ENCODE measurements at regions not wholly inside any gene's neighbourhood (a gene's known extent, or its start where the extent isn't known, plus 50 kb on each side); places are given as distances from the start of the nearest gene placed in this dataset.

GRCh38 chr20:24129641-24130040 is 141.1 kb upstream of the GGTLC1 start:
- no peaks in the 10 kb centered on the region for H3K27me3 ChIP-seq
- TF ChIP-seq EP300 (IDR thresholded peaks at IDR 0.05) (no peak), CTCF (IDR thresholded peaks at IDR 0.05) (no peak), POLR2A (IDR thresholded peaks at IDR 0.05) (no peak)
- no peak overlapping the region for H3K4me3 ChIP-seq
- H3K36me3 ChIP-seq: no peaks in the 10 kb centered on the region
- 44 to 49% methylated on average over 1 of the region's 1 CpG for WGBS, 2 donors
- H3K4me1 ChIP-seq: no peaks in the 10 kb centered on the region
- DNase-seq (ENCODE audit: low spot score in 2 of 2): no peak
- H3K9me3 ChIP-seq: peaks cover 0 to 7% (median 0%) of the 10 kb centered on the region in 4 donors
- no peak overlapping the region for H3K27ac ChIP-seq

DNA sequence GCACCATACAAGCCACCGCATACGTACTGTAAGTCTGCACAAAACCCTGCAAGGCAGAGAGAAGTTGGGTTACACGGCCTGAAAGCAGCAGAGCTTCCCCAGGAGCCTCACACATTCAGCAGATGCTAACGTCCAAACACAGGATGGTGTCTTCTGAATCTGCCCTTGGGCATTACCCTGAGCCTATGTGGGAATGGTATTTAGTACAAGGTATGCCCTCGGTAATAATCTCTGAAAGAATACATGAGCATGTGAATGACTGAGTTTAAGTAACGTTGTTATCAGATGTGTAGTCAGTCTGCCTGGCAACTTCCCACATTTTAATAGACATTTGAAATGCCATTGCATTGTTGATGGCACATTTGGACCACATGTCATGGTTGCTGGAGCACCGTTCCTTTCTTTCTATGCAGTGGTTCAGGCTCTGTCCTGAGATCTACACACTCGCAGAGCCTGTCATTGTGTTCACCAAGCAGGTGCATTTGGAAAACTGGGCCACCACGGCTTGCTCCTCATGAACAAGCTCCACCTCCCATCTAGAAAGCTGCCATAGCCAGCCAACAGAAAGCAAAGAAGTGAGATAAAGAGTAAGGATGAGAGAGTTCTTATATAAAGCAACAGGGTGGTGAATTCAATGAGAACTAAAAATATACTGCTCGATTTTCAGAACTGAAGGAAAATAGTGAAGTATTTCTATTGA is 136.5 kb upstream of the GGTLC1 start:
- 75 to 78% methylated on average over 10 of the region's 10 CpGs for WGBS, 2 donors
- TF ChIP-seq EP300 (IDR thresholded peaks at IDR 0.05) (no peak), CTCF (IDR thresholded peaks at IDR 0.05) (no peak), POLR2A (IDR thresholded peaks at IDR 0.05) (no peak)
- Histone ChIP-seq H3K4me3 (no peak overlapping the region), H3K27me3 (no peaks in the 10 kb centered on the region), H3K36me3 (no peaks in the 10 kb centered on the region), H3K27ac (no peak overlapping the region), H3K4me1 (no peaks in the 10 kb centered on the region), H3K9me3 (peaks cover 0 to 7% (median 0%) of the 10 kb centered on the region in 4 donors)
- no peak for DNase-seq (ENCODE audit: low spot score in 2 of 2)

- Histone ChIP-seq H3K4me1 (no peaks in the 10 kb centered on the region), H3K27ac (no peak overlapping the region), H3K27me3 (no peaks in the 10 kb centered on the region), H3K9me3 (peaks cover 0 to 7% (median 0%) of the 10 kb centered on the region in 4 donors), H3K36me3 (no peaks in the 10 kb centered on the region), H3K4me3 (no peak overlapping the region)
- no peak for DNase-seq (ENCODE audit: low spot score in 2 of 2)
- TF ChIP-seq CTCF (IDR thresholded peaks at IDR 0.05): no peak
- TF ChIP-seq POLR2A (IDR thresholded peaks at IDR 0.05): no peak
- no peak for TF ChIP-seq EP300 (IDR thresholded peaks at IDR 0.05)
- WGBS, 2 donors: 78 to 79% methylated on average over 4 of the region's 4 CpGs
Measured at GRCh38 chr20:24124003-24124402, 135.4 kb upstream of the GGTLC1 start.

- Histone ChIP-seq H3K9me3 (no peaks in the 10 kb centered on the region), H3K4me1 (peaks cover 0 to 7% (median 0%) of the 10 kb centered on the region in 4 donors), H3K27me3 (no peaks in the 10 kb centered on the region), H3K27ac (no peak overlapping the region), H3K36me3 (no peaks in the 10 kb centered on the region), H3K4me3 (no peak overlapping the region)
- no peak for DNase-seq (ENCODE audit: low spot score in 2 of 2)
- WGBS, 2 donors: 58 to 69% methylated on average over 16 of the region's 16 CpGs
- TF ChIP-seq CTCF (IDR thresholded peaks at IDR 0.05): no peak
- TF ChIP-seq POLR2A (IDR thresholded peaks at IDR 0.05): no peak
- TF ChIP-seq EP300 (IDR thresholded peaks at IDR 0.05): no peak
Measured at GRCh38 chr20:24118441-24119175, 130.0 kb upstream of the GGTLC1 start.

- Histone ChIP-seq H3K36me3 (no peaks in the 10 kb centered on the region), H3K27ac (no peak overlapping the region), H3K27me3 (no peaks in the 10 kb centered on the region), H3K9me3 (no peaks in the 10 kb centered on the region), H3K4me1 (peaks cover 0 to 7% (median 0%) of the 10 kb centered on the region in 4 donors), H3K4me3 (no peak overlapping the region)
- 58 to 63% methylated on average over 5 of the region's 5 CpGs for WGBS, 2 donors
- TF ChIP-seq CTCF (IDR thresholded peaks at IDR 0.05): no peak
- TF ChIP-seq EP300 (IDR thresholded peaks at IDR 0.05): no peak
- no peak for TF ChIP-seq POLR2A (IDR thresholded peaks at IDR 0.05)
- DNase-seq (ENCODE audit: low spot score in 2 of 2): no peak
Measured at GRCh38 chr20:24118034-24118433, 129.5 kb upstream of the GGTLC1 start.

All from tibial nerve (tissue), 4 donors.